DOHH2 (cell line): ENCODE measurements at regions not wholly inside any gene's neighbourhood (a gene's known extent, or its start where the extent isn't known, plus 50 kb on each side); places are given as distances from the start of the nearest gene placed in this dataset.

Experiments
- EZH2phosphoT487 ChIP-seq: fragments of 200-600 bp; sonication (generic); IDR thresholded peaks from 2 replicates; pipeline ENCODE4 v1.6.1; 2017; ENCODE audit warnings: borderline replicate concordance, mild to moderate bottlenecking, antibody characterized with exemption, low read length, moderate library complexity, mixed read lengths
- TF ChIP-seq, protein P1 (sequence below): fragments of 200-600 bp; sonication (generic); IDR thresholded peaks from one replicate; pipeline ENCODE4 v1.5.1; 2014; ENCODE audit warnings: antibody characterized with exemption, mild to moderate bottlenecking, low read depth, low read length; ENCODE audit not compliant: poor library complexity, severe bottlenecking

DNA sequence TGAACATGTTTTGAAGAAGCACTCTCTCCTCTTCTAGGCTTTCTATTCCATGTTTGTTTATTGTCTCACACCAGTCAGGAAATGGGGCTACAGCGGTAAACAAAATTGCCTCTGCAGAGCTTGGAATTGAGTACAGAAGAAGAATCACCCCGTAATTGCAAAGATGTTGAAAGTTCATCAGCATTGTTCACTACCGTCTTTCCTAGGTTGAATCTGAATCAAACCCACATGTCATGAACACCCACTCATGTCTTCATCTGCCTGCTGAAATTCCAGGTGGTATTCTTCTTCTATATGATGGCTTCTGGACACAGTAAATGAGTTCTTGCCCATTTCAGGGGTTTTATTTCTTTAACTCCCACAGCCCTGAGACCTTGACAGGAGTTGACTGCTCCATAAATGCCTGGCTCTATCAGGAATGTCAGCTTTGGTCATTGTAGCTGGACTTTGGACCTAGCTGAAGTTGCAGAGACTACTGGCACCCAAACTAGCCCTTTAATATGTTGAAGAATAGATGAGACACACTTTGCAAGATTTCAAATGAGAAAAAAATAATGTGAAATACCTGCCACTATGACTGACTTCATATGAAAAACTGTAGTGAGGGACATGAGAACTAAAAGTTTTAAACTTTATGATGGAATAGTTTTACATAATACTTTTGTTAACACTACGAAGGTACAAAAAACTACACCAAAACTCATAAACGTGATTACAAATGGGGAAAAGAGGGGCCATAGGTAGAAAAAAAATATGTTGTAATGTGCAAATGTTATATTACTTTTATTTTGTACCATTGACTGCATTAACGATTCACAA is 1235.3 kb upstream of the ZEB2 start:
- TF ChIP-seq, protein P1, sequence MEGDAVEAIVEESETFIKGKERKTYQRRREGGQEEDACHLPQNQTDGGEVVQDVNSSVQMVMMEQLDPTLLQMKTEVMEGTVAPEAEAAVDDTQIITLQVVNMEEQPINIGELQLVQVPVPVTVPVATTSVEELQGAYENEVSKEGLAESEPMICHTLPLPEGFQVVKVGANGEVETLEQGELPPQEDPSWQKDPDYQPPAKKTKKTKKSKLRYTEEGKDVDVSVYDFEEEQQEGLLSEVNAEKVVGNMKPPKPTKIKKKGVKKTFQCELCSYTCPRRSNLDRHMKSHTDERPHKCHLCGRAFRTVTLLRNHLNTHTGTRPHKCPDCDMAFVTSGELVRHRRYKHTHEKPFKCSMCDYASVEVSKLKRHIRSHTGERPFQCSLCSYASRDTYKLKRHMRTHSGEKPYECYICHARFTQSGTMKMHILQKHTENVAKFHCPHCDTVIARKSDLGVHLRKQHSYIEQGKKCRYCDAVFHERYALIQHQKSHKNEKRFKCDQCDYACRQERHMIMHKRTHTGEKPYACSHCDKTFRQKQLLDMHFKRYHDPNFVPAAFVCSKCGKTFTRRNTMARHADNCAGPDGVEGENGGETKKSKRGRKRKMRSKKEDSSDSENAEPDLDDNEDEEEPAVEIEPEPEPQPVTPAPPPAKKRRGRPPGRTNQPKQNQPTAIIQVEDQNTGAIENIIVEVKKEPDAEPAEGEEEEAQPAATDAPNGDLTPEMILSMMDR: no peak
- no peak for TF ChIP-seq EZH2phosphoT487
